ENCODE measurements at regions not wholly inside any gene's neighbourhood (a gene's known extent, or its start where the extent isn't known, plus 50 kb on each side); places are given as distances from the start of the nearest gene placed in this dataset.

GRCh38 chr16:59259074-59259949 lies 525.2 kb upstream of the GOT2 start:
- BruUV-seq (replicated peaks) = no TSS peak
- H3K36me3 Mint-ChIP-seq (ENCODE audit: insufficient read depth, unreplicated experiment) = no peaks in the 10 kb centered on the region
- H3K27me3 Mint-ChIP-seq (ENCODE audit: insufficient read depth, unreplicated experiment) = no peaks in the 10 kb centered on the region
- ChIA-PET CTCF (interaction anchor here (0.6 kb wide), 1 partner anchor 13 kb away, joined by 3 read pairs; no protein-coding TSS in a partner anchor), POLR2A (no interaction called here)
- no peak overlapping the region for H3K4me3 Mint-ChIP-seq (ENCODE audit: unreplicated experiment)
- intact Hi-C loops (cut with micrococcal nuclease) = no loop called here
- H3K27ac Mint-ChIP-seq (ENCODE audit: low read depth, unreplicated experiment) = no peak overlapping the region
- DNase-seq (ENCODE audit: unreplicated experiment) = no peak
- TF ChIP-seq CTCF (IDR thresholded peaks at IDR 0.05; ENCODE audit: unreplicated experiment) = no peak
- H3K4me1 Mint-ChIP-seq (ENCODE audit: insufficient read depth, unreplicated experiment) = no peaks in the 10 kb centered on the region
- no peaks in the 10 kb centered on the region for H3K9me3 Mint-ChIP-seq (ENCODE audit: unreplicated experiment)

- ChIA-PET POLR2A (no interaction called here), CTCF (no interaction called here)
- no peak overlapping the region for H3K4me3 Mint-ChIP-seq (ENCODE audit: unreplicated experiment)
- H3K9me3 Mint-ChIP-seq (ENCODE audit: unreplicated experiment) = no peaks in the 10 kb centered on the region
- intact Hi-C loops (cut with micrococcal nuclease) = no loop called here
- H3K27ac Mint-ChIP-seq (ENCODE audit: low read depth, unreplicated experiment) = no peak overlapping the region
- no peak for DNase-seq (ENCODE audit: unreplicated experiment)
- no TSS peak for BruUV-seq (replicated peaks)
- no peaks in the 10 kb centered on the region for H3K36me3 Mint-ChIP-seq (ENCODE audit: insufficient read depth, unreplicated experiment)
- no peak for TF ChIP-seq CTCF (IDR thresholded peaks at IDR 0.05; ENCODE audit: unreplicated experiment)
- no peaks in the 10 kb centered on the region for H3K4me1 Mint-ChIP-seq (ENCODE audit: insufficient read depth, unreplicated experiment)
- no peaks in the 10 kb centered on the region for H3K27me3 Mint-ChIP-seq (ENCODE audit: insufficient read depth, unreplicated experiment)
Measured at GRCh38 chr16:59252317-59252716, 518.2 kb upstream of the GOT2 start.

GRCh38 chr16:59249011-59249410 lies 514.9 kb upstream of the GOT2 start:
- BruUV-seq (replicated peaks) = no TSS peak
- intact Hi-C loops (cut with micrococcal nuclease) = loop anchor here (1.0 kb wide), 1 partner anchor 406 kb away; no protein-coding TSS in a partner anchor
- TF ChIP-seq CTCF (IDR thresholded peaks at IDR 0.05; ENCODE audit: unreplicated experiment) = no peak
- no peak overlapping the region for H3K4me3 Mint-ChIP-seq (ENCODE audit: unreplicated experiment)
- POLR2A ChIA-PET = no interaction called here
- no peaks in the 10 kb centered on the region for H3K4me1 Mint-ChIP-seq (ENCODE audit: insufficient read depth, unreplicated experiment)
- H3K9me3 Mint-ChIP-seq (ENCODE audit: unreplicated experiment) = no peaks in the 10 kb centered on the region
- no peak overlapping the region for H3K27ac Mint-ChIP-seq (ENCODE audit: low read depth, unreplicated experiment)
- no peaks in the 10 kb centered on the region for H3K36me3 Mint-ChIP-seq (ENCODE audit: insufficient read depth, unreplicated experiment)
- CTCF ChIA-PET = no interaction called here
- DNase-seq (ENCODE audit: unreplicated experiment) = no peak
- no peaks in the 10 kb centered on the region for H3K27me3 Mint-ChIP-seq (ENCODE audit: insufficient read depth, unreplicated experiment)

GRCh38 chr16:59242556-59242955 lies 508.4 kb upstream of the GOT2 start:
- Mint-ChIP-seq H3K36me3 (ENCODE audit: insufficient read depth, unreplicated experiment) (no peaks in the 10 kb centered on the region), H3K4me3 (ENCODE audit: unreplicated experiment) (no peak overlapping the region), H3K27ac (ENCODE audit: low read depth, unreplicated experiment) (no peak overlapping the region), H3K27me3 (ENCODE audit: insufficient read depth, unreplicated experiment) (no peaks in the 10 kb centered on the region), H3K9me3 (ENCODE audit: unreplicated experiment) (no peaks in the 10 kb centered on the region), H3K4me1 (ENCODE audit: insufficient read depth, unreplicated experiment) (no peaks in the 10 kb centered on the region)
- DNase-seq (ENCODE audit: unreplicated experiment) = no peak
- ChIA-PET CTCF (interaction anchor here (0.6 to 0.7 kb wide), 2 partner anchors 34 to 1711 kb away, joined by 3 read pairs; no protein-coding TSS in a partner anchor), POLR2A (no interaction called here)
- intact Hi-C loops (cut with micrococcal nuclease) = no loop called here
- no peak for TF ChIP-seq CTCF (IDR thresholded peaks at IDR 0.05; ENCODE audit: unreplicated experiment)
- BruUV-seq (replicated peaks) = no TSS peak
